ENCODE measurements at regions not wholly inside any gene's neighbourhood (a gene's known extent, or its start where the extent isn't known, plus 50 kb on each side); places are given as distances from the start of the nearest gene placed in this dataset.
"Not testable (repeated sequence)": the region's sequence is repeated elsewhere in the genome, so short reads cannot be mapped to it uniquely, and the experiment has no call there.

DNA sequence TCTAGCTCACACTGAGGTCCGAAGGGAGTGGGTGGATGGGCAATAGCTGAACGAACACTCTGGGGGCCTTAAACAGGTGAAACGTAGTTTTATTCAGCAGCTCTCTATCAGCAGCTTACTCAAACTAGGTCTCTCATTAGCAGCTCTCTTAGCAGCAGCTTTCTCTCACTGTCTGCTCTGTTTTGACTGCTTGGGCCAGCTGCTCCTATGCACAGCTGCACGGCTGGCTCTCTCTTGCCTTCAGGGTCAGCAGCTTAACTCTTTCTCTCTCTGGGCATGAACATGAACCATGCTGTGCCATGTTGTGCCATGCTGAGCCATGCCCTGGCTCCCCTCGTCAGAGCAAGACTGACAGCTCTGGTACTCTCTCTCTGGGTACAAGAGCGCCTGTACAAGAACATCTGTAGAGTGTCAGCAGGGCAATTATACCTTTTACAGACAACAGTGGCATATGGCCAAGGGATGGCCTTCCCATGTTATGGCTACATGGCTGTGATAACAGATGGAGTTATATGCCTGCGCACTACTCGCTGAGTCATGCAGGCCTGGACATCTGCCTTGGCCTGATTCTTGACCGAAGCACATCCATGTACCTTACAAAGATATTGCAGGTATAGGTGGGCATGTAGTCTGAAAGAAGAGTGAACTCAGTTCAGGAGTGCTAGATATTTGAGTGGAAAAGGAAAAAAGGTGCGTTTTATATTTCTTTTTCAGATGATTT, 152.4 kb downstream of the LEPR start:
- Histone ChIP-seq H3K36me3 (ENCODE audit: control insufficient read depth in 2 of 3, insufficient read depth in 3 of 3, low read length in 3 of 3) (no peaks in the 10 kb centered on the region), H3K4me3 (ENCODE audit: low read length in 3 of 3) (no peak overlapping the region), H3K9me3 (ENCODE audit: control insufficient read depth in 2 of 3, insufficient read depth in 1 of 3, low read length in 3 of 3) (no peaks in the 10 kb centered on the region), H3K27ac (ENCODE audit: low read depth in 2 of 2, low read length in 2 of 2) (no peak overlapping the region), H3K4me1 (ENCODE audit: control insufficient read depth in 2 of 3, insufficient read depth in 2 of 3, low read depth in 1 of 3, low read length in 3 of 3) (no peaks in the 10 kb centered on the region), H3K27me3 (ENCODE audit: control insufficient read depth, insufficient read depth, low read length) (no peaks in the 10 kb centered on the region), H3K9ac (ENCODE audit: low read length in 3 of 3) (no peak overlapping the region)
- TF ChIP-seq, protein P1, sequence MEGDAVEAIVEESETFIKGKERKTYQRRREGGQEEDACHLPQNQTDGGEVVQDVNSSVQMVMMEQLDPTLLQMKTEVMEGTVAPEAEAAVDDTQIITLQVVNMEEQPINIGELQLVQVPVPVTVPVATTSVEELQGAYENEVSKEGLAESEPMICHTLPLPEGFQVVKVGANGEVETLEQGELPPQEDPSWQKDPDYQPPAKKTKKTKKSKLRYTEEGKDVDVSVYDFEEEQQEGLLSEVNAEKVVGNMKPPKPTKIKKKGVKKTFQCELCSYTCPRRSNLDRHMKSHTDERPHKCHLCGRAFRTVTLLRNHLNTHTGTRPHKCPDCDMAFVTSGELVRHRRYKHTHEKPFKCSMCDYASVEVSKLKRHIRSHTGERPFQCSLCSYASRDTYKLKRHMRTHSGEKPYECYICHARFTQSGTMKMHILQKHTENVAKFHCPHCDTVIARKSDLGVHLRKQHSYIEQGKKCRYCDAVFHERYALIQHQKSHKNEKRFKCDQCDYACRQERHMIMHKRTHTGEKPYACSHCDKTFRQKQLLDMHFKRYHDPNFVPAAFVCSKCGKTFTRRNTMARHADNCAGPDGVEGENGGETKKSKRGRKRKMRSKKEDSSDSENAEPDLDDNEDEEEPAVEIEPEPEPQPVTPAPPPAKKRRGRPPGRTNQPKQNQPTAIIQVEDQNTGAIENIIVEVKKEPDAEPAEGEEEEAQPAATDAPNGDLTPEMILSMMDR (IDR thresholded peaks at IDR 0.05; ENCODE audit: borderline replicate concordance, extremely low read depth, insufficient read depth) = no peak
- FAIRE-seq (no peak), DNase-seq (no peak)
- intact Hi-C loops (cut with DNase I) = no loop called here

GRCh38 chr1:65577278-65577677, 156.8 kb downstream of the LEPR start:
- Histone ChIP-seq H3K4me3 (ENCODE audit: low read length in 3 of 3) (no peak overlapping the region), H3K27ac (ENCODE audit: low read depth in 2 of 2, low read length in 2 of 2) (no peak overlapping the region), H3K9me3 (ENCODE audit: control insufficient read depth in 2 of 3, insufficient read depth in 1 of 3, low read length in 3 of 3) (no peaks in the 10 kb centered on the region), H3K4me1 (ENCODE audit: control insufficient read depth in 2 of 3, insufficient read depth in 2 of 3, low read depth in 1 of 3, low read length in 3 of 3) (no peaks in the 10 kb centered on the region), H3K36me3 (ENCODE audit: control insufficient read depth in 2 of 3, insufficient read depth in 3 of 3, low read length in 3 of 3) (no peaks in the 10 kb centered on the region), H3K27me3 (ENCODE audit: control insufficient read depth, insufficient read depth, low read length) (no peaks in the 10 kb centered on the region), H3K9ac (ENCODE audit: low read length in 3 of 3) (no peak overlapping the region)
- intact Hi-C loops (cut with DNase I) = no loop called here
- DNase-seq (no peak), FAIRE-seq (no peak)
- TF ChIP-seq, protein P1 (IDR thresholded peaks at IDR 0.05; ENCODE audit: borderline replicate concordance, extremely low read depth, insufficient read depth) = no peak

DNA sequence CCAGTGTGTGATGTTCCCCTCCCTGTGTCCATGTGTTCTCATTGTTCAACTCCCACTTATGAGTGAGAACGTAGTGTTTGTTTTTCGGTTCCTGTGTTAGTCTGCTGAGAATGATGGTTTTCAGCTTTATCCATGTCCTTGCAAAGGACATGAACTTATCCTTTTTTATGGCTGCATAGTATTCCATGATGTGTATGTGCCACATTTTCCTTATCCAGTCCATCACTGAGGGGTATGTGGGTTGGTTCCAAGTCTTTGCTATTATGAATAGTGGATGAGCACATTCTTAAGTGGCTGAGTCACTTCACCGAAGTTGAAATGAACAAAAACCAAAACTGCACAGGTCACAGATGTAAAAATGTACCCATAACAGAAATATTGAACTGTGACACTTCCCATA, 157.5 kb downstream of the LEPR start:
- H3K4me1 ChIP-seq (ENCODE audit: control insufficient read depth in 2 of 3, insufficient read depth in 2 of 3, low read depth in 1 of 3, low read length in 3 of 3); FAIRE-seq; H3K36me3 ChIP-seq (ENCODE audit: control insufficient read depth in 2 of 3, insufficient read depth in 3 of 3, low read length in 3 of 3); intact Hi-C loops (cut with DNase I); H3K9ac ChIP-seq (ENCODE audit: low read length in 3 of 3); H3K4me3 ChIP-seq (ENCODE audit: low read length in 3 of 3); DNase-seq; H3K27ac ChIP-seq (ENCODE audit: low read depth in 2 of 2, low read length in 2 of 2); H3K9me3 ChIP-seq (ENCODE audit: control insufficient read depth in 2 of 3, insufficient read depth in 1 of 3, low read length in 3 of 3); H3K27me3 ChIP-seq (ENCODE audit: control insufficient read depth, insufficient read depth, low read length): not testable (repeated sequence)

DNA sequence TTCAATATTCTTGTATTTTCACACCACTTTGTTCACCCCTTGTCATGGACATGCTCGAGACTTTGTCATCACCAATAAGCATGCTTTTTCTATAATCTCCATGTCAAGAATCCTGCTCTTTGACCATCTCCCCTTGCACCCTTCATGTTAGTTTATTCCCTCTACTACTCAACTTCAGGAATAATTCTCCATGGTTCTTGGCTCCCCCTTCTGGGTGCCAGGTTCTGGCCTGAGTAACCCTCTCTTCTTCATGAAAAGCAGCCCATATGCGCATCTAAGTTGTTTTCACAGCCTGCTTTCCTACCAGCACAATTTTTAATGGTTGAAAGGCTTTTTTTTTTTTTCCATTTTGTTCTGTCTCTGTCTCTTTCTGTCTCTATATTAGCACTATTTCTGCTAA, 160.7 kb downstream of the LEPR start:
- intact Hi-C loops (cut with DNase I) = no loop called here
- Histone ChIP-seq H3K27ac (ENCODE audit: low read depth in 2 of 2, low read length in 2 of 2) (no peak overlapping the region), H3K9me3 (ENCODE audit: control insufficient read depth in 2 of 3, insufficient read depth in 1 of 3, low read length in 3 of 3) (peaks cover 0 to 4% (median 0%) of the 10 kb centered on the region in 3 donors), H3K4me3 (ENCODE audit: low read length in 3 of 3) (no peak overlapping the region), H3K36me3 (ENCODE audit: control insufficient read depth in 2 of 3, insufficient read depth in 3 of 3, low read length in 3 of 3) (no peaks in the 10 kb centered on the region), H3K4me1 (ENCODE audit: control insufficient read depth in 2 of 3, insufficient read depth in 2 of 3, low read depth in 1 of 3, low read length in 3 of 3) (no peaks in the 10 kb centered on the region), H3K27me3 (ENCODE audit: control insufficient read depth, insufficient read depth, low read length) (no peaks in the 10 kb centered on the region), H3K9ac (ENCODE audit: low read length in 3 of 3) (no peak overlapping the region)
- no peak for FAIRE-seq
- no peak for DNase-seq
- TF ChIP-seq, protein P1 (IDR thresholded peaks at IDR 0.05; ENCODE audit: borderline replicate concordance, extremely low read depth, insufficient read depth) = no peak

Measured in kidney (tissue), 13 donors.